Adrenal gland (tissue), 5 donors: ENCODE measurements at regions not wholly inside any gene's neighbourhood (a gene's known extent, or its start where the extent isn't known, plus 50 kb on each side); places are given as distances from the start of the nearest gene placed in this dataset.

Source experiments
- POLR2A ChIP-seq, 2 donors: fragments of 450-650 bp; IDR thresholded peaks; one replicate each; pipeline ENCODE4 v1.6.1; 2017; ENCODE audit warnings: antibody characterized with exemption in 2 of 2, mild to moderate bottlenecking in 2 of 2, moderate library complexity in 1 of 2
- TF ChIP-seq, protein P1 (sequence below), 6 experiments: fragments of 450-650 bp in 4 of 6; fragments of 200-600 bp in 2 of 6; sonication (generic) in 1 of 6; IDR thresholded peaks; 1 replicate in 5 of 6; 2 replicates in 1 of 6; pipeline versions ENCODE4 v1.5.1 to v1.8.0; 2016 to 2021; ENCODE audit warnings: antibody characterized with exemption in 6 of 6, mild to moderate bottlenecking in 2 of 6, moderate library complexity in 1 of 6
- donor health status: DM: no; HTN: no; CAD: no.

GRCh38 chr9:18233776-18234445, 240.0 kb upstream of the ADAMTSL1 start:
- no peak for TF ChIP-seq POLR2A (IDR thresholded peaks at IDR 0.05)
- TF ChIP-seq, protein P1, sequence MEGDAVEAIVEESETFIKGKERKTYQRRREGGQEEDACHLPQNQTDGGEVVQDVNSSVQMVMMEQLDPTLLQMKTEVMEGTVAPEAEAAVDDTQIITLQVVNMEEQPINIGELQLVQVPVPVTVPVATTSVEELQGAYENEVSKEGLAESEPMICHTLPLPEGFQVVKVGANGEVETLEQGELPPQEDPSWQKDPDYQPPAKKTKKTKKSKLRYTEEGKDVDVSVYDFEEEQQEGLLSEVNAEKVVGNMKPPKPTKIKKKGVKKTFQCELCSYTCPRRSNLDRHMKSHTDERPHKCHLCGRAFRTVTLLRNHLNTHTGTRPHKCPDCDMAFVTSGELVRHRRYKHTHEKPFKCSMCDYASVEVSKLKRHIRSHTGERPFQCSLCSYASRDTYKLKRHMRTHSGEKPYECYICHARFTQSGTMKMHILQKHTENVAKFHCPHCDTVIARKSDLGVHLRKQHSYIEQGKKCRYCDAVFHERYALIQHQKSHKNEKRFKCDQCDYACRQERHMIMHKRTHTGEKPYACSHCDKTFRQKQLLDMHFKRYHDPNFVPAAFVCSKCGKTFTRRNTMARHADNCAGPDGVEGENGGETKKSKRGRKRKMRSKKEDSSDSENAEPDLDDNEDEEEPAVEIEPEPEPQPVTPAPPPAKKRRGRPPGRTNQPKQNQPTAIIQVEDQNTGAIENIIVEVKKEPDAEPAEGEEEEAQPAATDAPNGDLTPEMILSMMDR (IDR thresholded peaks at IDR 0.05) = no peak
